Ishikawa (cell line): ENCODE measurements at regions not wholly inside any gene's neighbourhood (a gene's known extent, or its start where the extent isn't known, plus 50 kb on each side); places are given as distances from the start of the nearest gene placed in this dataset.

Experiments used
- CEBPB ChIP-seq: IDR thresholded peaks from 2 replicates; pipeline ENCODE4 v1.6.1; 2012
- CREB1 ChIP-seq: IDR thresholded peaks from 2 replicates; pipeline ENCODE4 v1.6.1; 2012; ENCODE audit warnings: low read depth
- EGR1 ChIP-seq: IDR thresholded peaks from 2 replicates; pipeline ENCODE4 v1.6.1; 2012
- EP300 ChIP-seq: IDR thresholded peaks from 2 replicates; pipeline ENCODE4 v1.6.1; 2012; ENCODE audit warnings: borderline replicate concordance
- FOXM1 ChIP-seq: IDR thresholded peaks from 2 replicates; pipeline ENCODE4 v1.6.1; 2012; ENCODE audit warnings: low read depth, borderline replicate concordance
- NFIC ChIP-seq: IDR thresholded peaks from 2 replicates; pipeline ENCODE4 v1.6.1; 2012
- RAD21 ChIP-seq: IDR thresholded peaks from 2 replicates; pipeline ENCODE4 v1.6.1; 2012; ENCODE audit warnings: low read depth
- TAF1 ChIP-seq: IDR thresholded peaks from 2 replicates; pipeline ENCODE4 v1.6.1; 2012; ENCODE audit warnings: low read depth, mild to moderate bottlenecking
- TEAD4 ChIP-seq: IDR thresholded peaks from 2 replicates; pipeline ENCODE4 v1.6.1; 2012
- USF1 ChIP-seq: IDR thresholded peaks from 2 replicates; pipeline ENCODE4 v1.6.1; 2012
- YY1 ChIP-seq: IDR thresholded peaks from 2 replicates; pipeline ENCODE4 v1.6.1; 2012; ENCODE audit warnings: low read depth
- ZBTB7A ChIP-seq: IDR thresholded peaks from 2 replicates; pipeline ENCODE4 v1.6.1; 2012; ENCODE audit warnings: low read depth
- TF ChIP-seq, protein P1 (sequence below): IDR thresholded peaks from 2 replicates; pipeline ENCODE4 v1.6.1; 2012; ENCODE audit warnings: low read depth, mild to moderate bottlenecking
- TF ChIP-seq, protein P2 (sequence below): IDR thresholded peaks from 2 replicates; pipeline ENCODE4 v1.6.1; 2012

- TF ChIP-seq EP300, result no peak
- no peak for TF ChIP-seq TEAD4
- no peak for TF ChIP-seq TAF1
- TF ChIP-seq CREB1, result no peak
- no peak for TF ChIP-seq USF1
- no peak for TF ChIP-seq YY1
- TF ChIP-seq CEBPB, result no peak
- TF ChIP-seq, protein P1, sequence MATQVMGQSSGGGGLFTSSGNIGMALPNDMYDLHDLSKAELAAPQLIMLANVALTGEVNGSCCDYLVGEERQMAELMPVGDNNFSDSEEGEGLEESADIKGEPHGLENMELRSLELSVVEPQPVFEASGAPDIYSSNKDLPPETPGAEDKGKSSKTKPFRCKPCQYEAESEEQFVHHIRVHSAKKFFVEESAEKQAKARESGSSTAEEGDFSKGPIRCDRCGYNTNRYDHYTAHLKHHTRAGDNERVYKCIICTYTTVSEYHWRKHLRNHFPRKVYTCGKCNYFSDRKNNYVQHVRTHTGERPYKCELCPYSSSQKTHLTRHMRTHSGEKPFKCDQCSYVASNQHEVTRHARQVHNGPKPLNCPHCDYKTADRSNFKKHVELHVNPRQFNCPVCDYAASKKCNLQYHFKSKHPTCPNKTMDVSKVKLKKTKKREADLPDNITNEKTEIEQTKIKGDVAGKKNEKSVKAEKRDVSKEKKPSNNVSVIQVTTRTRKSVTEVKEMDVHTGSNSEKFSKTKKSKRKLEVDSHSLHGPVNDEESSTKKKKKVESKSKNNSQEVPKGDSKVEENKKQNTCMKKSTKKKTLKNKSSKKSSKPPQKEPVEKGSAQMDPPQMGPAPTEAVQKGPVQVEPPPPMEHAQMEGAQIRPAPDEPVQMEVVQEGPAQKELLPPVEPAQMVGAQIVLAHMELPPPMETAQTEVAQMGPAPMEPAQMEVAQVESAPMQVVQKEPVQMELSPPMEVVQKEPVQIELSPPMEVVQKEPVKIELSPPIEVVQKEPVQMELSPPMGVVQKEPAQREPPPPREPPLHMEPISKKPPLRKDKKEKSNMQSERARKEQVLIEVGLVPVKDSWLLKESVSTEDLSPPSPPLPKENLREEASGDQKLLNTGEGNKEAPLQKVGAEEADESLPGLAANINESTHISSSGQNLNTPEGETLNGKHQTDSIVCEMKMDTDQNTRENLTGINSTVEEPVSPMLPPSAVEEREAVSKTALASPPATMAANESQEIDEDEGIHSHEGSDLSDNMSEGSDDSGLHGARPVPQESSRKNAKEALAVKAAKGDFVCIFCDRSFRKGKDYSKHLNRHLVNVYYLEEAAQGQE, result no peak
- TF ChIP-seq NFIC, result no peak
Measured at GRCh38 chr3:106249159-106249558, 380.3 kb upstream of the CBLB start.

- TF ChIP-seq TAF1 (no peak), ZBTB7A (no peak), RAD21 (no peak)
- TF ChIP-seq, protein P2, sequence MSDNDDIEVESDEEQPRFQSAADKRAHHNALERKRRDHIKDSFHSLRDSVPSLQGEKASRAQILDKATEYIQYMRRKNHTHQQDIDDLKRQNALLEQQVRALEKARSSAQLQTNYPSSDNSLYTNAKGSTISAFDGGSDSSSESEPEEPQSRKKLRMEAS, result no peak
Measured at GRCh38 chr3:106249981-106250380, 381.2 kb upstream of the CBLB start.

DNA sequence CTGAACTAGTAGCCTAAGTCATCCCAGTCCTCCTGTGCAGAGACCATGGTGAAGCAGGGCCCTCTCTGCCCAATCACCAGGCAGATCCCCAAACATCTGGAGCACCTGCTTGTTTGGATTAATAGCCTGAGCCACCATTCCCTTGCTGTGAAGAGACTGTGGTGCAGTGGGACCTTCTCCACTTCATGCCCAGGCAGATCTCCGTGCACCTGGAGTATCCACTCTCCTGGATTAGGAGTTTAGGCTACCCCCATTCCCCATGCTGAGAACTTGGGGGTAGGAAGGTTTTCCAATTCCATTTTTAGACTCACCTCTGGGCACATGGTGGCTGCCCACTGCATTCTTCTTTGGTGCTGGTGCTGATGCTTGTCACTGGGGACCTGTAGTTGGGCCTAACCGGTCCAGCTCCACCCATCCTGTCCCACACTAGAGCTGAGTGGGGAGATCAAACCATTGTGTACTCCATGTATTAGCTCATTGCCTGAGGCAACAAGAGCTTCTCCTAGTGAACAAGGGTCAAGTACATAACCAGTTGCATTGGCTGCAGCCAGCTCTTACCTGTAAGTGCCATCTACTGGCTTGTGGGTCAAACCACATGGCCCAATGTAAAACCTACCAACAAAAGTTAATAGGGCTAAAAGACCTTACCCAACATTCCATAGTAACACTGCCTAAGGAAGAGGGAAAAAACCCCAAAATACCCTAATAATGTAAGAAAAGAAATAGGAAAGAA is 382.5 kb upstream of the CBLB start:
- TF ChIP-seq TEAD4 (no peak), EP300 (no peak), CREB1 (no peak), EGR1 (no peak), USF1 (no peak), RAD21 (no peak), ZBTB7A (no peak)
- TF ChIP-seq, protein P2, result no peak

DNA sequence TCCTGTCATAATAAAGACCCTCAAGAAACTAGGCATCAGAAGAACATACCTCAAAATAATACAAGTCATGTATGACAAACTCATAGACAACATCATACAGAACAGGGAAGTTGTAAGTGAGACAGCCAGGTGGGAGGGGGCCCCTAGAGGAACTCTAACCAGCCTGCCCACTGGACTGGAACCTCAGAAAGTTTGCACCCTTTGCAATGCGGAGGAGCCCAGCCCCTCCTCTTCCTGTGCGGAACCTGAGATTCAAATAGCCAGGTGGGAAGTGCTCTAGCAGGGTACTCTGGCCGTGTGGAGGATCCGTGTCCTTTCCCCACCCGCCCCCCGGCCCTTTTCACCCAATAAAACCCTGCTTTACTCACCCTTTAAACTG is 387.0 kb upstream of the CBLB start:
- TF ChIP-seq CEBPB, result no peak
- TF ChIP-seq CREB1, result no peak
- TF ChIP-seq, protein P1, result no peak
- no peak for TF ChIP-seq TEAD4
- TF ChIP-seq TAF1, result no peak
- TF ChIP-seq NFIC, result no peak
- TF ChIP-seq FOXM1, result no peak
- TF ChIP-seq USF1, result no peak

DNA sequence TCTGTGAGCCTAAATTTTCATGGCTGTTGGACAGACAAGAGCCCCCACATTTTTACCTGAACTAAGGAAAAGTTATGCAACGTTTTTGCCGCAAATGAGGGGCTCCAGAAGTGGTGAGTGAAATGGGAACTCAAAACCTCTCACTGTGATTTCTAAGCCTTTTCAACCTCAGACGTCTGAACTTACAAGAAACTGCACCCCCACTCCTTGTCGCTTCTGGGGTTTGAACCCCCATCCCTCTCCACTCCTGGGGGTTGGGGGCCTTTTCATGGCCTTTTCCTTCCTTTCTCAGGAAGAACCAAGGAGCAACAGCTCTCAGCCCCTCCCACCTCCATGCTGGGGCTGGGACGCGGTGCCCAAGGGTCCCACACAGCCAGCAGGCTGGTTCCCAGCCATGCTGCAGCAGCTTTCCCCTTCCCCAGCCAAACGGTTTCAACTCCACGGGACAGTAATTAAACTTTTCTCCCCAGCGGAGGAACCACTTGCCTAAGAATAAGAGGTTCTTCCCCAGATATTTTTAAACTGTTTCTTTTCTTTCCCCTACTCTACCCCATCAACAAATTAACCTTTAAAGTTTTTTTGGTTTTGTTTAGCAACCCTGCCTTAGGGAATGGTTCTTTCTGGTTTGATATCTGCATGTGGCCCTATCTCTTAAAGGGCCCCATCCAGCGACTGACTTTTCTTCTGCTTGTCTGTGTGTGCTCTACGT is 387.6 kb upstream of the CBLB start:
- TF ChIP-seq TEAD4 (no peak), TAF1 (no peak), EGR1 (no peak), ZBTB7A (no peak)
- TF ChIP-seq, protein P1, result no peak
